GM19372 (cell line): ENCODE measurements at regions not wholly inside any gene's neighbourhood (a gene's known extent, or its start where the extent isn't known, plus 50 kb on each side); places are given as distances from the start of the nearest gene placed in this dataset.
"Not testable (repeated sequence)": the region's sequence is repeated elsewhere in the genome, so short reads cannot be mapped to it uniquely, and the experiment has no call there.

Experiments
- ATAC-seq: cut with Tn5 transposase; IDR thresholded peaks from one replicate; pipeline ENCODE4 v1.9.1; 2021; ENCODE audit warnings: mild to moderate bottlenecking, low read depth, moderate library complexity; ENCODE audit not compliant: unreplicated experiment

- no peak for ATAC-seq
These were observed 359.6 kb downstream of the HS3ST1 start for GRCh38 chr4:11069083-11069482.

- ATAC-seq = not testable (repeated sequence)
These were observed 362.1 kb downstream of the HS3ST1 start for GRCh38 chr4:11066584-11066983.

GRCh38 chr4:11060637-11061036 is 368.1 kb downstream of the HS3ST1 start:
- ATAC-seq = not testable (repeated sequence)

- ATAC-seq = not testable (repeated sequence)
These were observed 370.4 kb upstream of the CLNK start for GRCh38 chr4:11054937-11055336.

- ATAC-seq = no peak
These were observed 369.1 kb upstream of the CLNK start for GRCh38 chr4:11053601-11054220.

- ATAC-seq = no peak
These were observed 366.6 kb upstream of the CLNK start for GRCh38 chr4:11051181-11051580.

- ATAC-seq = no peak
These were observed 366.2 kb upstream of the CLNK start for GRCh38 chr4:11050766-11051165.

GRCh38 chr4:11049001-11049400 is 364.4 kb upstream of the CLNK start:
- no peak for ATAC-seq

- ATAC-seq = no peak
These were observed 358.2 kb upstream of the CLNK start for GRCh38 chr4:11042760-11043159.

GRCh38 chr4:11039634-11040131 is 355.1 kb upstream of the CLNK start:
- no peak for ATAC-seq

GRCh38 chr4:11038926-11039325 is 354.4 kb upstream of the CLNK start:
- no peak for ATAC-seq

- no peak for ATAC-seq
These were observed 353.1 kb upstream of the CLNK start for GRCh38 chr4:11037637-11038036.

- no peak for ATAC-seq
These were observed 343.8 kb upstream of the CLNK start for GRCh38 chr4:11028334-11028733.

- no peak for ATAC-seq
These were observed 336.8 kb upstream of the CLNK start for GRCh38 chr4:11021333-11021732.

- ATAC-seq = no peak
These were observed 335.1 kb upstream of the CLNK start for GRCh38 chr4:11019451-11020240.

GRCh38 chr4:11014199-11014598 is 329.6 kb upstream of the CLNK start:
- no peak for ATAC-seq

- no peak for ATAC-seq
These were observed 328.6 kb upstream of the CLNK start for GRCh38 chr4:11013094-11013664.

- ATAC-seq = no peak
These were observed 326.7 kb upstream of the CLNK start for GRCh38 chr4:11011249-11011648.

GRCh38 chr4:11010624-11011023 is 326.1 kb upstream of the CLNK start:
- ATAC-seq = no peak

GRCh38 chr4:11009281-11009680 is 324.7 kb upstream of the CLNK start:
- no peak for ATAC-seq

- ATAC-seq = no peak
These were observed 320.7 kb upstream of the CLNK start for GRCh38 chr4:11005300-11005699.

GRCh38 chr4:11004818-11005217 is 320.2 kb upstream of the CLNK start:
- ATAC-seq = no peak
